Panc1 (cell line): ENCODE measurements at regions not wholly inside any gene's neighbourhood (a gene's known extent, or its start where the extent isn't known, plus 50 kb on each side); places are given as distances from the start of the nearest gene placed in this dataset.
A peak's percentile ranks its signal among the peaks of the same experiment; 100 is the strongest.

Experiments used
- ATAC-seq: fragments of 200-7000 bp; cut with Tn5 transposase; 2 replicates; pipeline ENCODE4 v1.9.1; 2020; ENCODE audit warnings: mild to moderate bottlenecking, moderate library complexity
- BruUV-seq: library from RNA; stranded (reverse); fragments of 400-500 nt; replicated peaks from 2 replicates; lab custom pipeline; 2021; lab: Mats Ljungman, UMichigan
- CTCF ChIA-PET: fragments of 300-600 bp; sonication (Branson Sonifier 250); formaldehyde crosslinking; loops from one replicate; lab custom pipeline; 2022; ENCODE audit warnings: antibody characterized with exemption; lab: Charles Lee
- POLR2A ChIA-PET: fragments of 300-600 bp; sonication (Branson Sonifier 250); formaldehyde crosslinking; loops from one replicate; lab custom pipeline; 2022; ENCODE audit warnings: antibody characterized with exemption; lab: Charles Lee
- DNase-seq: peaks from one replicate; pipeline ENCODE4 v3.0.0-alpha.2; 2010; ENCODE audit warnings: low read depth, low spot score
- H3K27ac ChIP-seq: 2 replicates; pipeline ENCODE4 v1.5.1; 2011; ENCODE audit warnings: mild to moderate bottlenecking, low read length, inconsistent platforms
- H3K27me3 ChIP-seq: fragments of 200-500 bp; sonication (Bioruptor generic); 2 replicates; pipeline ENCODE4 v1.6.0; 2014; ENCODE audit warnings: low read length, inconsistent platforms; ENCODE audit not compliant: control insufficient read depth, insufficient read depth
- H3K36me3 ChIP-seq: fragments of 200-500 bp; sonication (Bioruptor generic); 2 replicates; pipeline ENCODE4 v1.5.1; 2014; ENCODE audit warnings: inconsistent platforms, mild to moderate bottlenecking, low read length, moderate library complexity; ENCODE audit not compliant: control insufficient read depth, insufficient read depth
- H3K4me1 ChIP-seq: 2 replicates; pipeline ENCODE4 v1.5.1; 2011; ENCODE audit warnings: inconsistent platforms, mild to moderate bottlenecking, low read length, moderate library complexity; ENCODE audit not compliant: control insufficient read depth, insufficient read depth
- H3K4me3 ChIP-seq, 2 experiments: 2 replicates each; pipeline ENCODE4 v1.5.1; 2011 to 2012; ENCODE audit warnings: low read depth in 2 of 2, low read length in 2 of 2, mild to moderate bottlenecking in 2 of 2, inconsistent platforms in 1 of 2, moderate library complexity in 1 of 2
- H3K9me3 ChIP-seq: fragments of 200-500 bp; sonication (Bioruptor generic); 2 replicates; pipeline ENCODE4 v1.5.1; 2014; ENCODE audit warnings: low read depth, mild to moderate bottlenecking, inconsistent platforms, low read length, moderate library complexity; ENCODE audit not compliant: control insufficient read depth, insufficient read depth
- CTCF ChIP-seq: fragments of 450-650 bp; IDR thresholded peaks from 2 replicates; pipeline ENCODE4 v1.5.1; 2017; ENCODE audit warnings: mild to moderate bottlenecking
- POLR2AphosphoS5 ChIP-seq: IDR thresholded peaks from 2 replicates; pipeline ENCODE4 v1.6.1; 2012; ENCODE audit warnings: mild to moderate bottlenecking, low read depth, low read length, moderate library complexity
- REST ChIP-seq, 2 experiments: IDR thresholded peaks; 2 replicates each; pipeline ENCODE4 v1.6.1; 2011 to 2012; ENCODE audit warnings: low read depth in 2 of 2, control low read depth in 1 of 2, low read length in 1 of 2, mild to moderate bottlenecking in 1 of 2, moderate library complexity in 1 of 2; ENCODE audit not compliant: insufficient read depth in 1 of 2
- SIN3A ChIP-seq: IDR thresholded peaks from 2 replicates; pipeline ENCODE4 v1.6.1; 2012; ENCODE audit warnings: low read depth, mild to moderate bottlenecking, low read length, moderate library complexity, borderline replicate concordance; ENCODE audit not compliant: insufficient read depth
- TCF7L2 ChIP-seq: IDR thresholded peaks from 2 replicates; pipeline ENCODE4 v1.6.1; 2011; ENCODE audit warnings: mild to moderate bottlenecking, low read depth, low read length, inconsistent platforms
- in situ Hi-C: cut with HindIII; loops from 2 replicates; pipeline ENCODE4 v1.10.0; 2016; ENCODE audit warnings: low sequenced_read_pairs, low pct_unique_long_range_greater_than_20kb
- intact Hi-C: fragments of 100-400 bp; cut with micrococcal nuclease; formaldehyde crosslinking; loops from one replicate; pipeline ENCODE4 v1.10.0; 2022; ENCODE audit not compliant: unreplicated experiment

GRCh38 chr22:27032091-27032761 lies 374.8 kb downstream of the MIAT start:
- Histone ChIP-seq H3K4me1 (no peaks in the 10 kb centered on the region), H3K4me3 (no peak overlapping the region), H3K27me3 (no peaks in the 10 kb centered on the region), H3K27ac (no peak overlapping the region), H3K36me3 (no peaks in the 10 kb centered on the region), H3K9me3 (no peaks in the 10 kb centered on the region)
- TF ChIP-seq CTCF (0 out of 2 replicates have a peak, but pooled peaks have one; percentile 9), SIN3A (no peak)
- ChIA-PET POLR2A (no interaction called here), CTCF (no interaction called here)
- in situ Hi-C loops (no loop called here), intact Hi-C loops (no loop called here)
- DNase-seq (no peak), ATAC-seq (no peak)
- BruUV-seq: no TSS peak

- no peak for TF ChIP-seq REST (IDR thresholded peaks at IDR 0.05; ENCODE audit: insufficient read depth in 1 of 2, low read depth in 2 of 2, low read length in 1 of 2)
- no peak for TF ChIP-seq POLR2AphosphoS5
- no peak for TF ChIP-seq SIN3A
- no peak for TF ChIP-seq CTCF
- no peak for TF ChIP-seq TCF7L2
- ChIA-PET POLR2A (no interaction called here), CTCF (no interaction called here)
- H3K9me3 ChIP-seq: no peaks in the 10 kb centered on the region
- no TSS peak for BruUV-seq
- in situ Hi-C loops: no loop called here
- no peaks in the 10 kb centered on the region for H3K4me1 ChIP-seq
- intact Hi-C loops: no loop called here
- no peaks in the 10 kb centered on the region for H3K36me3 ChIP-seq
- no peak overlapping the region for H3K4me3 ChIP-seq
- no peak for ATAC-seq
- no peak for DNase-seq
- no peak overlapping the region for H3K27ac ChIP-seq
- no peaks in the 10 kb centered on the region for H3K27me3 ChIP-seq
These were observed 384.4 kb downstream of the MIAT start for GRCh38 chr22:27041745-27042310.
